ENCODE measurements at regions not wholly inside any gene's neighbourhood (a gene's known extent, or its start where the extent isn't known, plus 50 kb on each side); places are given as distances from the start of the nearest gene placed in this dataset.

GRCh38 chr2:241983571-241984270, 114.2 kb downstream of the RTP5 start:
- TF ChIP-seq FOXM1 (IDR thresholded peaks at IDR 0.05; ENCODE audit: borderline replicate concordance), result no peak
- TF ChIP-seq ELF4 (IDR thresholded peaks at IDR 0.05), result no peak
- TF ChIP-seq SUZ12 (IDR thresholded peaks at IDR 0.05), result no peak
- TF ChIP-seq BHLHE40 (IDR thresholded peaks at IDR 0.05; ENCODE audit: borderline replicate concordance), result no peak
- no peak for TF ChIP-seq TARDBP (IDR thresholded peaks at IDR 0.05)
- TF ChIP-seq ZNF384 (IDR thresholded peaks at IDR 0.05), result no peak
- TF ChIP-seq ARNT (IDR thresholded peaks at IDR 0.05), result no peak
- no peak for TF ChIP-seq L3MBTL2 (conservative IDR thresholded peaks at IDR 0.05)

Measured in HEK293T (cell line).